Right lobe of liver (tissue), 4 donors: ENCODE measurements at regions not wholly inside any gene's neighbourhood (a gene's known extent, or its start where the extent isn't known, plus 50 kb on each side); places are given as distances from the start of the nearest gene placed in this dataset.

Experiments
- CTCF ChIP-seq, 4 donors: fragments of 200-600 bp in 3 of 4; fragments of 450-650 bp in 1 of 4; IDR thresholded peaks; one replicate each; pipeline versions ENCODE4 v1.5.1 to v1.8.0; 2016 to 2022; ENCODE audit warnings: antibody characterized with exemption in 4 of 4, mild to moderate bottlenecking in 2 of 4
- POLR2A ChIP-seq: fragments of 450-650 bp; IDR thresholded peaks from one replicate; pipeline ENCODE4 v1.6.1; 2017; ENCODE audit warnings: antibody characterized with exemption, mild to moderate bottlenecking
- donor health status: DM: no; HTN: no; CAD: no.
- donor health status: DM: no; HTN: no; CAD: no.
- donor health status: DM: no; HTN: yes; CAD: no.

- no peak for TF ChIP-seq CTCF (IDR thresholded peaks at IDR 0.05)
- TF ChIP-seq POLR2A: no peak
These were observed 77.3 kb downstream of the CPN2 start for GRCh38 chr3:194273743-194274310.
